SK-N-MC (cell line): ENCODE measurements at regions not wholly inside any gene's neighbourhood (a gene's known extent, or its start where the extent isn't known, plus 50 kb on each side); places are given as distances from the start of the nearest gene placed in this dataset.

Experiments
- DNase-seq: peaks from one replicate; pipeline ENCODE4 v3.0.0-alpha.2; 2011; ENCODE audit warnings: low read depth, low spot score
- H3K27ac ChIP-seq: fragments of 200-600 bp; sonication (generic); 2 replicates; pipeline ENCODE4 v1.5.1; 2016; ENCODE audit warnings: mixed run types
- H3K36me3 ChIP-seq: fragments of 200-600 bp; sonication (generic); 2 replicates; pipeline ENCODE4 v1.6.1; 2017; ENCODE audit warnings: antibody characterized with exemption, low read length, mixed read lengths; ENCODE audit not compliant: insufficient read depth
- H3K4me3 ChIP-seq: fragments of 200-600 bp; sonication (generic); 2 replicates; pipeline ENCODE4 v1.5.1; 2016
- H3K9ac ChIP-seq: fragments of 200-600 bp; sonication (generic); 2 replicates; pipeline ENCODE4 v1.8.0; 2017; ENCODE audit warnings: mixed run types, mixed read lengths; ENCODE audit not compliant: insufficient read length
- H3K9me3 ChIP-seq: fragments of 200-600 bp; sonication (generic); 2 replicates; pipeline ENCODE4 v1.6.1; 2017; ENCODE audit warnings: low read depth, mild to moderate bottlenecking, antibody characterized with exemption, low read length, moderate library complexity, mixed read lengths
- EZH2 ChIP-seq: fragments of 200-600 bp; sonication (generic); IDR thresholded peaks from one replicate; pipeline ENCODE4 v1.6.1; 2017; ENCODE audit warnings: antibody characterized with exemption
- FOXP2 ChIP-seq: optimal IDR thresholded peaks from 2 replicates; pipeline ENCODE3; 2011; ENCODE audit warnings: mild to moderate bottlenecking, moderate library complexity; ENCODE audit not compliant: insufficient read depth; ENCODE audit errors: extremely low read length, control extremely low read depth
- POLR2AphosphoS5 ChIP-seq: IDR thresholded peaks from 2 replicates; pipeline ENCODE4 v1.6.1; 2012; ENCODE audit warnings: mild to moderate bottlenecking, low read depth, low read length, borderline replicate concordance

- Histone ChIP-seq H3K9me3 (no peaks in the 10 kb centered on the region), H3K4me3 (no peak overlapping the region), H3K27ac (no peak overlapping the region), H3K36me3 (no peaks in the 10 kb centered on the region), H3K9ac (no peak overlapping the region)
- no peak for DNase-seq
- TF ChIP-seq EZH2 (no peak), FOXP2 (no peak), POLR2AphosphoS5 (no peak)
Observed at GRCh38 chr18:22257022-22257543, 87.7 kb downstream of the GATA6 start.

GRCh38 chr18:22254088-22254487 is 84.7 kb downstream of the GATA6 start:
- DNase-seq = no peak
- H3K9me3 ChIP-seq = no peaks in the 10 kb centered on the region
- no peak overlapping the region for H3K4me3 ChIP-seq
- no peaks in the 10 kb centered on the region for H3K36me3 ChIP-seq
- H3K9ac ChIP-seq = no peak overlapping the region
- no peak for TF ChIP-seq FOXP2
- TF ChIP-seq EZH2 = no peak
- TF ChIP-seq POLR2AphosphoS5 = no peak
- no peak overlapping the region for H3K27ac ChIP-seq

- DNase-seq = no peak
- no peak for TF ChIP-seq POLR2AphosphoS5
- no peak for TF ChIP-seq FOXP2
- no peak for TF ChIP-seq EZH2
- H3K27ac ChIP-seq = no peak overlapping the region
Observed at GRCh38 chr18:22253676-22254075, 84.3 kb downstream of the GATA6 start.

GRCh38 chr18:22253156-22253555 is 83.8 kb downstream of the GATA6 start:
- DNase-seq = no peak
- TF ChIP-seq EZH2 (no peak), FOXP2 (no peak), POLR2AphosphoS5 (no peak)
- Histone ChIP-seq H3K9me3 (no peaks in the 10 kb centered on the region), H3K36me3 (no peaks in the 10 kb centered on the region), H3K9ac (no peak overlapping the region), H3K4me3 (no peak overlapping the region), H3K27ac (no peak overlapping the region)

More at GRCh38 chr18:22253676-22254075, 84.3 kb downstream of the GATA6 start:
- no peak overlapping the region for H3K4me3 ChIP-seq
- H3K9me3 ChIP-seq = no peaks in the 10 kb centered on the region
- H3K9ac ChIP-seq = no peak overlapping the region
- H3K36me3 ChIP-seq = no peaks in the 10 kb centered on the region
